A673 (cell line): ENCODE measurements at regions not wholly inside any gene's neighbourhood (a gene's known extent, or its start where the extent isn't known, plus 50 kb on each side); places are given as distances from the start of the nearest gene placed in this dataset.

Source experiments
- BruUV-seq: library from RNA; stranded (reverse); fragments of 400-500 nt; replicated peaks from 2 replicates; lab custom pipeline; 2021; lab: Mats Ljungman, UMichigan
- CTCF ChIA-PET: fragments of 300-600 bp; sonication (Branson Sonifier 250); formaldehyde crosslinking; loops from one replicate; lab custom pipeline; 2022; ENCODE audit warnings: antibody characterized with exemption; lab: Charles Lee
- POLR2A ChIA-PET: fragments of 300-600 bp; sonication (Branson Sonifier 250); formaldehyde crosslinking; loops from one replicate; lab custom pipeline; 2022; ENCODE audit warnings: antibody characterized with exemption; ENCODE audit not compliant: low non-redundant PET; lab: Charles Lee
- DNase-seq: peaks from one replicate; pipeline ENCODE4 v3.0.0-alpha.2; 2015; ENCODE audit warnings: low spot score
- H3K27ac ChIP-seq: fragments of 200-600 bp; sonication (generic); 2 replicates; pipeline ENCODE4 v1.5.1; 2016; ENCODE audit warnings: mixed run types, low read depth, mild to moderate bottlenecking, mixed read lengths, antibody characterized with exemption, low read length; ENCODE audit not compliant: poor library complexity, severe bottlenecking
- H3K27me3 ChIP-seq: fragments of 200-600 bp; sonication (generic); replicated peaks from 2 replicates; pipeline ENCODE4 v1.6.1; 2017; ENCODE audit warnings: mixed run types, low read depth, mild to moderate bottlenecking, mixed read lengths, antibody characterized with exemption, low read length; ENCODE audit not compliant: insufficient read depth, poor library complexity
- H3K36me3 ChIP-seq: fragments of 200-600 bp; sonication (generic); 2 replicates; pipeline ENCODE4 v1.6.1; 2016; ENCODE audit warnings: mixed run types, mild to moderate bottlenecking, mixed read lengths, antibody characterized with exemption, low read length; ENCODE audit not compliant: insufficient read depth, poor library complexity, severe bottlenecking
- H3K4me1 ChIP-seq: fragments of 200-600 bp; sonication (generic); 2 replicates; pipeline ENCODE4 v1.6.1; 2017; ENCODE audit warnings: mixed run types, mild to moderate bottlenecking, mixed read lengths, antibody characterized with exemption, low read length; ENCODE audit not compliant: insufficient read depth, poor library complexity, severe bottlenecking
- H3K4me3 ChIP-seq: fragments of 200-600 bp; sonication (generic); 2 replicates; pipeline ENCODE4 v1.5.1; 2016; ENCODE audit warnings: low read depth, mixed run types, mild to moderate bottlenecking, mixed read lengths, low read length; ENCODE audit not compliant: poor library complexity, severe bottlenecking
- H3K9me3 ChIP-seq: fragments of 200-600 bp; sonication (generic); 2 replicates; pipeline ENCODE4 v1.6.1; 2016; ENCODE audit warnings: mixed run types, low read depth, mild to moderate bottlenecking, mixed read lengths, antibody characterized with exemption, low read length; ENCODE audit not compliant: poor library complexity, severe bottlenecking
- CTCF ChIP-seq: fragments of 300-800, 200-600 bp; sonication (generic); conservative IDR thresholded peaks from 2 replicates; pipeline ENCODE4 v1.5.1; 2017; ENCODE audit warnings: low read depth, mild to moderate bottlenecking, antibody characterized with exemption, low read length, moderate library complexity, mixed read lengths
- EZH2 ChIP-seq: fragments of 200-600 bp; sonication (generic); IDR thresholded peaks from 2 replicates; pipeline ENCODE4 v1.6.1; 2017; ENCODE audit warnings: borderline replicate concordance, low read depth, mild to moderate bottlenecking, mixed read lengths, antibody characterized with exemption, low read length; ENCODE audit not compliant: poor library complexity, severe bottlenecking
- intact Hi-C: fragments of 100-400 bp; cut with micrococcal nuclease; formaldehyde crosslinking; loops from one replicate; pipeline ENCODE4 v1.10.0; 2022; ENCODE audit not compliant: unreplicated experiment

GRCh38 chr1:37410815-37411214, 63.6 kb upstream of the ZC3H12A start:
- Histone ChIP-seq H3K36me3 (no peaks in the 10 kb centered on the region), H3K4me1 (no peaks in the 10 kb centered on the region), H3K4me3 (no peak overlapping the region), H3K9me3 (no peaks in the 10 kb centered on the region), H3K27me3 (peaks cover 14% of the 10 kb centered on the region), H3K27ac (no peak overlapping the region)
- BruUV-seq = no TSS peak
- TF ChIP-seq EZH2 = no peak
- no peak for TF ChIP-seq CTCF
- DNase-seq = peak; percentile 19
- CTCF ChIA-PET = no interaction called here
- intact Hi-C loops = no loop called here
- POLR2A ChIA-PET = no interaction called here

DNA sequence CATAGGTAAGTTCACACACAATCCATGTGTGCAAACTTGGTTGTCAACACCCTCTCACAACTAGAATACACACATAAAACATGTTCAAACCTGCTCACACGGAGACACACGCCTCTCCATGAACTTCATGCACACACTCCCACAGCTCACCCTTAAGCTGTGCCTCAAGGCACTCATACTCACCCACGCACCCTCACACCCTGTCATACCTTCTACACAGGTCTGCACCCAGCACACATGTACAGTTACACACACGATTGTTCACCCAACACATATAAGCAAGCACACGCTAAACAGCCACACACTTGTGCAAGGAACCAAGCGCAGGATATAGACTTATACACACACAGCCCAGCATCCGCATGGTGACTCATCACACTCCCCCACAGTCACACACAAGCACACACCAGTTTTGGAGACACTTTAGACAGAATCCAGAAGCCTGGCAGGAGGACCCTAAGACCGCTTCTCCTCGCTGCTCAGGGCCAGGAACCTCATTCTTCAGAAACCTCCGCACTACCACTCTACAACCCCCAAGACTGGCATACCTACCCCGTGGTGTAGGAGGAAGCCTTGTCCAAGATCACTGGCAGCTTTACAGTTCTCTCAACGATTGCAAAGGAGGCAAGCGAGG, 58.7 kb upstream of the ZC3H12A start:
- no peak for DNase-seq
- no TSS peak for BruUV-seq
- H3K4me3 ChIP-seq = no peak overlapping the region
- intact Hi-C loops = no loop called here
- TF ChIP-seq EZH2 = no peak
- no peak for TF ChIP-seq CTCF
- H3K9me3 ChIP-seq = no peaks in the 10 kb centered on the region
- CTCF ChIA-PET = no interaction called here
- H3K4me1 ChIP-seq = no peaks in the 10 kb centered on the region
- POLR2A ChIA-PET = no interaction called here
- no peak overlapping the region for H3K27ac ChIP-seq
- H3K36me3 ChIP-seq = no peaks in the 10 kb centered on the region
- H3K27me3 ChIP-seq = no peaks in the 10 kb centered on the region

DNA sequence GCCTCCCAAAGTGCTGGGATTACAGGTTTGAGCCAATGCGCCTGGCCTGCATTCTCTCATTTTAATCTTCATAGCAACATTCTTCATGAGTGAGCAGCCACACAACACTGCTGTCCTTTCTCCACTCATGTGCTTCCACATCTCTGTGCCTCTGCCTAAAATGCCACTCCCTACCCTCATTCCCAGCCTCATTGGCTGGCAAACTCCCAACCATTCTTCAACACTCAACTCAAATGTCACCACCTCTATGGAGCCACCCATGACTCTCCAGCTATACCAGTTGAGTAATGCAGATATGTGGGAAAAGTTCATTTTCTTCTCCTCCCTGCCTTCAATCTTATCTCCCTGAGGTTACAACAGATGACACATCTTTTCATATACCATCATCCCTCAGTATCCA, 53.9 kb upstream of the ZC3H12A start:
- BruUV-seq = no TSS peak
- peaks cover 10% of the 10 kb centered on the region for H3K27me3 ChIP-seq
- intact Hi-C loops = no loop called here
- ChIA-PET POLR2A (no interaction called here), CTCF (no interaction called here)
- no peaks in the 10 kb centered on the region for H3K9me3 ChIP-seq
- H3K4me3 ChIP-seq = no peak overlapping the region
- H3K36me3 ChIP-seq = no peaks in the 10 kb centered on the region
- no peak for DNase-seq
- no peaks in the 10 kb centered on the region for H3K4me1 ChIP-seq
- no peak overlapping the region for H3K27ac ChIP-seq
- TF ChIP-seq CTCF (no peak), EZH2 (no peak)
